ENCODE measurements at regions not wholly inside any gene's neighbourhood (a gene's known extent, or its start where the extent isn't known, plus 50 kb on each side); places are given as distances from the start of the nearest gene placed in this dataset.

- DNase-seq (ENCODE audit: low spot score): no peak
These were observed 307.4 kb upstream of the NR2F2 start for GRCh38 chr15:96023081-96023480.

- no peak for DNase-seq (ENCODE audit: low spot score)
These were observed 303.0 kb upstream of the NR2F2 start for GRCh38 chr15:96027501-96027900.

GRCh38 chr15:96028620-96029019 lies 301.9 kb upstream of the NR2F2 start:
- no peak for DNase-seq (ENCODE audit: low spot score)

- no peak for DNase-seq (ENCODE audit: low spot score)
These were observed 301.3 kb upstream of the NR2F2 start for GRCh38 chr15:96029172-96029571.

- DNase-seq (ENCODE audit: low spot score): no peak
These were observed 298.9 kb upstream of the NR2F2 start for GRCh38 chr15:96031426-96032110.

- DNase-seq (ENCODE audit: low spot score): no peak
These were observed 295.4 kb upstream of the NR2F2 start for GRCh38 chr15:96035091-96035490.

- no peak for DNase-seq (ENCODE audit: low spot score)
These were observed 294.9 kb upstream of the NR2F2 start for GRCh38 chr15:96035635-96036034.

- DNase-seq (ENCODE audit: low spot score): no peak
These were observed 292.9 kb upstream of the NR2F2 start for GRCh38 chr15:96037584-96037983.

- no peak for DNase-seq (ENCODE audit: low spot score)
These were observed 292.4 kb upstream of the NR2F2 start for GRCh38 chr15:96038131-96038530.

- no peak for DNase-seq (ENCODE audit: low spot score)
These were observed 291.9 kb upstream of the NR2F2 start for GRCh38 chr15:96038650-96039049.

- DNase-seq (ENCODE audit: low spot score): no peak
These were observed 288.3 kb upstream of the NR2F2 start for GRCh38 chr15:96041982-96042733.

GRCh38 chr15:96042734-96043224 lies 287.7 kb upstream of the NR2F2 start:
- DNase-seq (ENCODE audit: low spot score): no peak

- no peak for DNase-seq (ENCODE audit: low spot score)
These were observed 286.8 kb upstream of the NR2F2 start for GRCh38 chr15:96043591-96044171.

- DNase-seq (ENCODE audit: low spot score): peak; percentile 34
These were observed 283.8 kb upstream of the NR2F2 start for GRCh38 chr15:96046620-96047240.

GRCh38 chr15:96047255-96047931 lies 283.1 kb upstream of the NR2F2 start:
- peak; percentile 77 for DNase-seq (ENCODE audit: low spot score)

GRCh38 chr15:96049323-96049722 lies 281.2 kb upstream of the NR2F2 start:
- no peak for DNase-seq (ENCODE audit: low spot score)

GRCh38 chr15:96049766-96050165 lies 280.7 kb upstream of the NR2F2 start:
- no peak for DNase-seq (ENCODE audit: low spot score)

- no peak for DNase-seq (ENCODE audit: low spot score)
These were observed 278.9 kb upstream of the NR2F2 start for GRCh38 chr15:96051598-96051997.

- DNase-seq (ENCODE audit: low spot score): no peak
These were observed 278.3 kb upstream of the NR2F2 start for GRCh38 chr15:96052154-96052553.

- DNase-seq (ENCODE audit: low spot score): no peak
These were observed 277.9 kb upstream of the NR2F2 start for GRCh38 chr15:96052572-96053030.

- DNase-seq (ENCODE audit: low spot score): no peak
These were observed 277.3 kb upstream of the NR2F2 start for GRCh38 chr15:96053031-96053780.
